ENCODE measurements at regions not wholly inside any gene's neighbourhood (a gene's known extent, or its start where the extent isn't known, plus 50 kb on each side); places are given as distances from the start of the nearest gene placed in this dataset.
"Not testable (repeated sequence)": the region's sequence is repeated elsewhere in the genome, so short reads cannot be mapped to it uniquely, and the experiment has no call there.

DNA sequence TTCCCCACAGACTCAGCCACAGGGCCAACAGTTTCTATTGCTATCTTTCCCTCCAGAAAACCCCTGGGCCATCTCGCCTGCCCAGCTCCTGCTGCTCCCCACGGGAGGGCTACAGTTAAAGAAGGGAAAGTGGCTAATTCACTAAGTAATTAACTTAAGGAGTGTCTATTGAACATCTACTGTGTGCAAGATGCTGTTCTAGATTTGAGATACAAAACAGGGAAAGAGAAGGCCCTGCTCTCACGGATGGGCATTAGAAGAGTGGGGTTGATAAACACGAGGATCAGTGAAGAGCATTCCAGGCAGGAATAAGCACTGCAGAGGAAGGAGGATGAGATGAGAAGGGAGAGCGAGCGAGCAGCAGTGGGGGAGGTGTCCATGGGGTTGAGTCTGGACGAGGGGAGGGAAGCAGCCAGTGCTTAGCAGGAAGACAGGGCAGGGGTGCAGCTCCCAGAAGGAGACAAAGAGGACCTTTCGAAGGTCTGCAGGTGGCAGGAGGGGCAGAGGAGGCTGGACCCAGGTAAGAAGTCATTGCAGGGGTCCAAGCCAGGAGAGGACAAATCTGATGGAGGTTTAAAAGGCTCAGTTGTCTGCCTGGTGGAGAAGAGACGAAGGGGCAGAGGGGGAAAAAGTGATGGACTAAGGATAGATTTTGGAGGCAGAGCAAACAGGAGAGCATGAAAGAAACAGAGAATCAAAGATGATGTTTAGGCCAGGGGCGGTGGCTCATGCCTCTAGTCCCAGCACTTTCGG, 64.7 kb downstream of the KLF15 start:
- ATAC-seq (no peak), DNase-seq (ENCODE audit: low spot score) (no peak)

DNA sequence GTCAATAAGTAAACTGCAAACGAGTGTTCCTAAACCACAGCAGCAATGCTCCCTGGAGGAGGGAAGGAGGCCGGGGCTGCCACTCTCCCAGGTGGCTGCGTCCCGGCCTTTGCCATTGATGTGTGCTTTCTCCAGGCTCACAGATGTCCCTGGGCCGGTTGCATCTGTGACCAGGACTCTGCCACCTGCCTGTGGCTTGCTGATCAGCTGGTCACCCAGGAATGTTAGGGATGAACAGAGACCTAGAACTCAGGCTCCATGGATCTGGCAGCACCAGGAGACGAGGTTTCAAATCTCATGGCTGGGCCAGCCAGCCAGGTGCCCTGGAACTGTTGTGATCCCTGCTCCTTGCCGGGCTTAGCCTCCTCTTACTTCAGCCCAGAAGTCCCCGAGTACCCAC, 65.7 kb downstream of the KLF15 start:
- ATAC-seq (no peak), DNase-seq (ENCODE audit: low spot score) (no peak)

DNA sequence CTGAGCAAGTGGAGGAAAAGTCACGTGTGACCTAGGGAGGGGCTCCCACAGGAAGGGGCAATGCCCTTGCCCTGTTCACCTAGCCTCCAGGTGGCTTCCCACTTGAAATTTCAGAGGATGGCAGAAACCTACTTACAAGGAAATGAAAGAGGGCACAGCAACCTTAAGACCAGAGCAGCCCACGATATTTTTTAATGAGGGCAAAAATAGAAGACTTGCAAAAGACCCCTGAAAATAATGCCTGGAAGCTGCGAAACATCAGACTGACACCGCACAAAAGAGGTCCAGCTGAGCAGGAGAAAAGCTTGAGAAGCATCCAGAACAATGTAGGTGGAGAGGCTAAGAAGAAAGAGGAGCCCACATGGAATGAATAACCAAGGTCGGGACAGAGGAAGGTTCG, 66.1 kb downstream of the KLF15 start:
- DNase-seq (ENCODE audit: low spot score) (no peak), ATAC-seq (no peak)

DNA sequence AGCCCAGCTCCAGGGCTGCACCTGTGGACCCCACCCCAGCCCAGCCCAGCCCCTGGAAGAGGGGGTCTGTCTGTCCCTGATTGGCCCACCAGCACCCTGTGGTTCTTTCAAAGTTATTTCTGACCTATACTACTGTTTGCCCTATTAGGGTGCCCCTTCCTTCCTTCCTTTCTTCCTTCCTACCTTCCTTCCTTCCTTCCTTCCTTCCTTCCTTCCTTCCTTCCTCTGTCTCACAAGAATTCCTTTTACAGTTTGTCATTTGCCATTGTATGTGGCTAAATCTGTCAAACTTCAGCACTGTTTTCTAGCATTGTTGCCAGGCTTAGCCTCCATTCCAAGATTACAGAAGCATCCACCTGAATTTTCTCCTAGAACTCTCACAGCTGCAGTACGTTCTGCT, 66.9 kb downstream of the KLF15 start:
- no peak for ATAC-seq
- DNase-seq (ENCODE audit: low spot score) = no peak

DNA sequence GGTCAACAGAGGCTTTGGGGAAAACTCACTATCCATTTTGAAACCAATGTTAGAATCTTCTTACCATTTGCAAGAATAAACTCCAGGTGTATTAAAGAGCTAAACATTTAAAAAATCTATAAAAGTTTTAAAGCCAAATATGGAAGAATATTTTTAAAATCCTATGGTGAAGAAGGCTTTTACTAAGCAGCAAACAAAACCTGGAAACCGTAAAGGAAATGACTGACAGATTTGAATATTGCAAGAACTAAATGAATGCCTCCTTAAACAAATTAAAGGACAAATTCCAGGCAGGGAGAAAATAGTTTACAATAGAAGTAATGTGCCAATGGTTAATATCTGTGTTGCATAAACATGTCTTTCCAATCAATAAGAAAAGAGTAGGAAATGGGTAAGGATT, 68.1 kb downstream of the KLF15 start:
- no peak for DNase-seq (ENCODE audit: low spot score)
- ATAC-seq = no peak

DNA sequence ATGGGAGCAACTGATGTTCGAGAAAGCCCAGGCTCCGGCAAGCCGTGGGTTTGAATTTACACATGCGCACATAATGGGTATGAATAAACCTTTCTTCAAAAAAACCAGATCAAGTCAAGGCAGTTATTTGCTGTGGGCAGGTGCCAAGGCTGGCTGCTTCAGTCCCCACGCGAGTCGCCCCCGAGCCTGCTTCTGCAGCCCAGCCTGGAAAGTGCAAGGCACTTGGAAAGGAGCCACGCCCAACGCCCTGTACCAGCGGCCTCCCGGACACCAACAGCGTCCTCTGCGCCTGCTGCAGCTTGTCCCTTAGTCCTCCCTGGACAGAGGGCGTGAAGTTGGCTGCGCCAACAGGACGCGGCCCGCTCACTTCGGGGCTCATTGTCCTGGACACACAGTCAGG, 68.9 kb downstream of the KLF15 start:
- DNase-seq (ENCODE audit: low spot score) = no peak
- peak; percentile 39 for ATAC-seq

DNA sequence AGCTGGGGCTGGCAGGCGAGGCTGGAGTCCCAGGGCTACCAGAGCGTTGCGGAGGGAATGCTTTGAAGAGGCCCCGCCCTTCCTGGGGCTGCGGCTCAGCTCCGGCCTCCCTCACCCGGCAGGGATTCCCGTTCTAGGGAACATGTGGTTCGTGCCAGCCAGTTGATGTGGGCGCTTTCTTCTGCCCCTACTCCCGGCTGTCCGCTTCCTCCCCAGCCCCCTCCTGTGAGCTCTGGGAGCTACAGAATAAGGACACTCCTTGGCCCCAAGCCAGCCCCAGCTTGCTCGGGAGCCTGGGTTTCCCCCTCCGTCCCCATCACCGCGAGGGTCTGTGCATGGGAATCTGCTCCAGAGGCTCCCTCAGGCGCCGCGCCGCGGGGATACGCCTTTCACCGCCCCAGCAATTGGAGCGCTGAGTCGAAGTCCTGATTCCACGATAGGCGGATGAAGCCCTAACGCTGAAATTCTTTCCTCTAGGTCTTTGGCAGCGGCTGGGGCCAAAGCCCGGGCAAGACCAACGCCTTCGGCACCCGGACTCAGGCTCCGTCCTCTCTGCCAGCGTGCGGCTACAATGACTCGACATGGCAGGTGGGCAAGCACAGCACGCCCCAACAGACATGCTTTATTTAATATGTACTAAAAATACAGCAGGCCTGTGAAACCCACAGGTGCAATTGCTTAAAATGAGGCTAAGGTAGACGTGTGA, 69.5 kb downstream of the KLF15 start:
- ATAC-seq (peak; percentile 93), DNase-seq (ENCODE audit: low spot score) (peak; percentile 71)

DNA sequence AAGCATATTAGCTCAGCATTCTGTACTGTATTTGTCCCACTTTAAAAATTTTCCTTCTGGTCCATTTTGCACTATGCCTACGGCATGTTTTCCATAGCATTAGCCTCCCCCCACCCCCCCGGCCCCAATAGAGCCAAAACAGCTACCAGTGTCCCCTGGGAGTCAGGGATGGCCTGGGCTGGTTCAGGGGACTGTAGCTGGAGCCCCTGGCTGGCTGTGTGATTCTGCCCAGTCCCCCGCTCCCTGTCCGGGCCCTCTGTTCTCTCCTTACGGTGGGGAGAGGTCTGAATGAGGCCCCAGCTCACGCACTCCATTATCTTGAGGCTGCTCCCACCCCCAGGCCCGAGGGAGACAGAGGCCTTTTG, 70.1 kb downstream of the KLF15 start:
- no peak for ATAC-seq

DNA sequence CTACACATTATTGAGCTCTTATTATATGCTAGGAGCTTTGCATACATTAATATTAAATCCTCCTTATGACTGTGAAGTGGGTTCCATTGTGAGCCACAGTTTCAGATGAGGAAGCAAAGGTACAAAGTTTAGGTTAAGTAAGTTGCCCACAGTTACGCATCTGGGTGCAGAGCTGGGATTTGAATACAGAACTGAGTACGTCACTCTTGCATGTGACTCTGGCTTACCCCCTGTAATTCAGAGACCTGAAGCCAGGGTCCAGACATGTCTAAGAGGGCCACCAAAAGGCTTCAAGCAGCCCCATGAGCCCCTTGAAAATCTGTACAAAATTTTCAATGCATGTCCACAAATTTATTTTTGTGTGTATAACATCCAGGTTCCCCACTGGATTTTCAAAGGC, 71.8 kb downstream of the KLF15 start:
- DNase-seq (ENCODE audit: low spot score) (no peak), ATAC-seq (no peak)

More for the DNA sequence above, 70.1 kb downstream of the KLF15 start:
- no peak for DNase-seq (ENCODE audit: low spot score)

DNA sequence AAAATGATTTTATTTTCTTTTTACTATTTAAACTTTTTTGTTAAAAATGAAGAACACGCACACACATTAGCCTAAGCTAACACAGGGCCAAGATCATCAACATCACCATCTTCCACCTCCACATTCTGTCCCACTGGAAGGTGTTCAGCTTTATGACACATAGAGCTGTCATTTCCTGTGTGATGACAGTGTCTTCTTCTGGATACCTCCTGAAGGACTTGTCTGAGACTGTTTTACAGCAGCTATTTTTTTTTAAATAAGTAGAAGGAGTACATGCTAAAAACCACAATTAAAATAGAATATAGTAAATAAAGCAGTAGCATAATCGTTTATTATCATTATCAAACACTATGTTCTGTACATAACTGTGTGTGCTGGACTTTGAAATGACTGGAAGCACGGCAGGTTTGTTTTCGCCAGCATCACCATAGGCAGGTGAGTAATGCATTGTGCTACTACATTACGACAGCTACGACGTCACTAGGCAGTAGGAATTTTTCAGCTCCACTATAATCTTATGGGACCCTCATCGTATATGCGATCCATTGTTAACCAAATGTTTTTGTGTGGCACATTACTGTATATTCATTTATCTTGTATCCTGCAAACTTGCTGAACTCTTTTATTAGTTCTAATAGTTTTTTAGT, 72.8 kb downstream of the KLF15 start:
- DNase-seq (ENCODE audit: low spot score) (no peak), ATAC-seq (no peak)

DNA sequence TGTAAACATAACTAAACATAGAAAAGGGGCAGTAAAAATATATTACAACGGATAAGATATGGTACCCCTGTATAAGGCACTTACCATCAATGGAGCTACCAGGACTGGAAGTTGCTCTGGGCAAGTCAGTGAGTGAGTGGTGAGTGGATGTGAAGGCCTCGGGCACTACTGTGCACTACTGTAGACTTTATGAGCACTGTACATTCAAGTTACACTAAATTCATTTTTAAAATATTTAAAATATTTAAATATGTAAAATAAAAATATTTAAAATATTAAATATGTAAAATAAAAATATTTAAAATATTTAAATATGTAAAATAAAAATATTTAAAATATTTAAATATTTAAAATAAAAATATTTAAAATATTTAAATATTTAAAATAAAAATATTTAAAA, 73.6 kb downstream of the KLF15 start:
- not testable (repeated sequence) for ATAC-seq; DNase-seq (ENCODE audit: low spot score)

DNA sequence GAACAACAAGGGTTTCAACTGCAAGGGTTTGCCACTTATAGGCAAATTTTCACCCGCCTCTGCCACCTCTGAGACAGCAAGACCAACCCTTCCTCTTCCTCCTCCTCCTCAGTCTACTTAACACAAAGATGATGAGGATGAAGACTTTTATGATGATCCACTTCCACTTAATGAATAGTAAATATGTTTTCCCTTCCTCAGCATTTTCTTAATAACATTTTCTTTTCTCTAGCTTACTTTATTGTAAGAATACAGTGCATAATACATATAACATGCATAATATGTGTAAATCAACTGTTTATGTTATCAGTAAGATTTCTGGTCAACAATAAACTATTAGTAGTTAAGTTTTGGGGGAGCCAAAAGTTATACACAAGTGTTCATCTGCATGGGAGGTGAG, 77.4 kb downstream of the KLF15 start:
- no peak for DNase-seq (ENCODE audit: low spot score)
- ATAC-seq = no peak

DNA sequence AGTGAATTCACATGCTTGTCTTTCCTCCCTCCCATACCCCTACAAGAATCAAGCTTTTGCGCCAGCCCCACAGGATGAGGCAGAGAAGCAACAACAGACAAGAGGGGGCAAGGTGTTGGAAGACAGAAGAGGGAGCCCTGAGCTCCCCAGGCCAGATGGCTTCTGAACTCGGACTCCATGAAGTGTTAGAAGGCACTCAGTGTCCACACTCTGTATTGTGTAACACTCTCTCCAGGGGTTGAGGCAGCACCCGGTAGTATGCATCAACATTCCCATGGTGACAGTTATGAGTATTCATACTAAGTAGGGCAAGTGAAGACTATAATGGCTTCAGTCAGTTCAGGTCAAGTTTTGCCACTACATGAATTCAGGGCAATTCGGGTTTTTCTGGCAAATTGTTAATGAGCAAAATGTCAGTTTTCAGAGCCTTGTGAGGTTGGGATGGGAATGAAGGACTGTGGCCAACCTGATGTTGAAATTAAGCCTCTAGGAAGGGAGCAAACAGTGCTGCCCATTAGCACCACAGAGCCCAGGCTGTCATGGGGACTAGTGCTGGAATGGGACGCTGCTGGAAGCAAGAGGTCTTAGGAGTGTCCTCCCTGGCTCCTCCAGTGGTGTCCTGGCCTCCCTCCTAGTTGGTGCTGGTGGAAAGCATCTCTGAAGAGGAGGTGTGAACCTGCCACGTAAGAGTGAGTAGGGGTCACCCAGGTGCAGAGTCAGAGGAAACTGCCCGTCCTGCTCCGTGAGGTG, 79.4 kb downstream of the KLF15 start:
- DNase-seq (ENCODE audit: low spot score) (no peak), ATAC-seq (peak; percentile 88)

DNA sequence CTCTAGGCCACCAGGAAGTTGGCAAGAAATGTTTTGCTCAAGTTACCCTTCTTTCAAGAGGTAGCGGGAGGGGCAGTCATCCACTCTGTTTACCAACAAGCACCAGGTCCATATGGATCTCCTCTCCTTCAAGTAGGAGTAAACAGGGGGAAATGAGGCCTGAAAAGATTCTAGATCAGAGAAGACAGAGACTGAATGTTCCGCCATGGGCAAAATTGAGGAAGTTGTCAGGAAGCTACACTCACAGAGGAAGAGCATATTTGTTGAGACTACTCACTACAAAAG, 81.6 kb downstream of the KLF15 start:
- DNase-seq (ENCODE audit: low spot score) = no peak
- ATAC-seq = no peak

DNA sequence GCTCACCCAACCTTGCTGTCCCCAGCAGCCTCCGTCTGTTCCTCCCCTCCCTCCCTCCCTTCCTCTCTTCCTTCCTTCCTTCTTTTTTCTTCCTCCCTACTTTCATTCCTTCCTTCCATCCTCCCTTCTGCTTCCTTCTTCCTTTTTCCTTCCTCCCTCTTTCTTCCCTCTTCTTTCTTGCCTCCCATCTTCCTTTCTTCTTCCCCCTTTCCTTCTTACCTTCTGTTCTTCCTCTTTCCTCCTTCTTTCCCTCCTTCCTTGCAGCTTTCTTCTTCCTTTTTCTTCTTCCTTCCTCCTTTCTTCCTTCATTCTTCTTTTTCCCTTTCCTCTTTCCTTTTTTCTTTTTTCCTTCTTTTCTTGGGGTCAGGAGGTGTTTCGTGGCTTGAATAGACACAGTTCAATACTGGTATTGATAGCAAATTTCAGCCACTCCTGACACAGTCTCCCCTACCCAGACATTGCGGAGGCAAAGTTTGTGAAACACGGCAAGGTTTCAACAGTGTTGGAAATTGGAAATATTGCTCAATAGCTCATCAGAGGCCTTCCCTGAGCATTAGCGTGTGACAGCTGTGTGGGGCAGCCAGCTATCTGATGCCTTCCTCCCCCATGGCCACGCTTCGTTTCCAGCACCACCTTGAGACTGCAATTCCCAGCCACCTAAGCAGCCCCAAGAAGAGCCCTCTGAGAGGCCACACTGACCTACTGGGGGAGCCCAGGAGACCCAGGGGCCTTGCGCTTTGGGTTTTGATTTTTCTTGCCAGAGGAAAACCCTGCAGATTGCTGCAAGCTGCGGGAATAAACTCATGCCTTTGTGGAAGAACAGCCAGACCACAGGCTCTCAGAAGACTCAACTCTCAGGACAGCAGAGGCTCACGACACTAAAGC, 82.2 kb downstream of the KLF15 start:
- peak; percentile 69 for ATAC-seq
- peak; percentile 67 for DNase-seq (ENCODE audit: low spot score)

DNA sequence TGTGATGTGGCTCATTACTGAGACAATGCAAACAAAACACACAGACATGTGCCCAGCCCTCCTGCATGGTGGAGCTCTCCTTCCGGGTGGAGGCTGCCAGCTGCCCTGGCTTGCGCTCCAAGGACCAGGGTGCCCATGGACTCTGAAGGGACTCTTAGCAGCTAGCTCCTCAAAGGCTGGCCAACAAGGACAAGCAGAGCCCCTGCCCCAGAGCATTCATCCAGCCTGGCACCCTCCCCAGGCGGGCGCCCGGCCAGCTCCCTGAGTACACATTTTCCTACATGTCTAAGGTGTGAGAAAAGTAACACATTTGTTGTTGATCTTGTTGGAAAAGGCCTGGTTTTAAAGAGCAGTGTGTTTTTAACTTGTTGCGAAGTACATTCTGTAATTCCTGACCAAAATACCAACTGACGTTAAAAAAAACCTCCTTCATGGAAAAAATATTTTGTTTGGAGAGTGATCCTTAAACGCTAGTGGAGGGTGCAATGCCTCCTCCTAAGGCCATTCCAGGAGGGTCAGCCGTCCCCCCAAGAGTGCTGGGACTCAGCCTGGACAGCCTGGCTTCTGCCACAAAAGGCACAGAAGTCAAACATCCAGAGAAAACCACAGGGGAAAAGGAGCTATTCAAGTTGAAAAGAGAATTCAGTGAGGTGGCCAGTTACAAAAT, 86.9 kb downstream of the KLF15 start:
- ATAC-seq = peak; percentile 15
- peak; percentile 87 for DNase-seq (ENCODE audit: low spot score)

DNA sequence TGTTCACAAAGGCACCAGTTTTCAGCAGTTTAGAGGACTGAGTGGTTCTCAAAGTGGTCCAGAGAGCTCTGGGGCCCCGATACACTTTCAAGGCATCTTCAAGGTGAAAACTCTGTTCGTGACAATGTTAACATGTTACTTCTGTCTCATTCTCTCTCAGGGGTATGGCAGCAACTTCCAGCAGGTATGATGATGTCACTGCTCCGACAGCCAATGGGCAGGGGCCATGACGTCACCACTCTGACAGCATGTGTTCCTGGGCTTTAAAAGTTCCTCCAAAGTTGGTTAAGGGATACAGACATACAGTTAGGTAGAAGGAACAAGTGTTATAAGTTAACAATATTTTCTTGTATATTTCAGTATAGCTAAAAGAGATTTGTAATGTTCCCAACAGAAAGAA, 87.9 kb downstream of the KLF15 start:
- ATAC-seq (no peak), DNase-seq (ENCODE audit: low spot score) (no peak)

DNA sequence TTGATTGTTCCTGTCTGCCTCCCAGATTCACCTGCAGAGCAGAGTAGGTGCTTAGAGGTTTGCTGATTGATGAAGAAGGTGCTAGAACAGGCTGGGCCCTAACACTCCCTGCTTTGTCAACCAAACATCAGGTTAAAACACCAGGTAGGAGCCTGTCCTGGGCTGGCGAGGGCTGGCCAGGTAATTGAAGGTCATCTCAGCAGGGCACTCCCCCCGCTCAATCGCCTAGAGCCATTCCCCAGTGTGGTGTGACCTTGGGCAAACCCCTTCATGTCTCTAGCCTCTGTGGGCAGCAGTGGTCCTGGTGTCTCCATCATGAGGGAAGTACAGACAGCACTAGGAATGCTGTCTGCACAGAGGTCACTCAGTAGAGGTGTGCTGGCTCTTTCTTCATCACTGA, 88.3 kb downstream of the KLF15 start:
- ATAC-seq = no peak
- DNase-seq (ENCODE audit: low spot score) = no peak

DNA sequence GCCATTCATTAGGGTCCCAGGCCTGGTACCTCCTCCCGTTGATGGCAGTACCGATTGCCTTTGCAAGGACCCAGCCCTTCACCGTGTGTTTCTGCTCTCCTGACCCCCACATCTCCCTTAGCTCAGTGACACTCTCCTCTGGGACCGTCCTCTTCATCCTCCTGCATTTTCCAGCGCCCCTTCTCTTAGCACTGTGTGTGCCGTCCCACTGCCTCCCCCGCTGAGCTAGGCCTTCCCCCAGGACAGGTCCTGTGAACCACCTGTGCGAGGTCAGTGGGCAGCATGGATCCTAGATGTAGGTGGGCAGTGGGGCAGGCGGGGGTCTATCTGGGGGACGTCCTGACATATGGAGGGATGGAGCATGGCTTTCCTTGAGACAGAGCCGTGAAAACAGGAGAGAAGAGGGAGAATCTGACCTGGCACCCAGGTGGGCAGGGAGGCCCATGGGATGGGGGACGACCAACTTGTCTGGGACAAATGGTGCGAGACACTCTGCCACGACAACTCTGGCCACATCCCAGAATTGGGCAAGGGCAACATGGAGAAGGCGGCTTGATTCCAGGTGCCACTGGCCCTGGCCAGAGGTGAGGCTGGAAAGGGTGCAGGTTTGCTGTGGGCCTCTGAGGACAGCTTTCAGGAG, 87.7 kb upstream of the ALDH1L1 start:
- peak; percentile 83 for DNase-seq (ENCODE audit: low spot score)

More for the DNA sequence above, 87.7 kb upstream of the ALDH1L1 start:
- peak; percentile 41 for ATAC-seq
